A549 (cell line): ENCODE measurements at regions not wholly inside any gene's neighbourhood (a gene's known extent, or its start where the extent isn't known, plus 50 kb on each side); places are given as distances from the start of the nearest gene placed in this dataset.

Source experiments
- ATAC-seq, 2 experiments: fragments of 200-7000 bp in 1 of 2; fragments of >200 bp in 1 of 2; cut with Nextera tagmentation in 1 of 2; cut with Tn5 transposase in 1 of 2; 3 replicates each; pipeline versions ENCODE4 v1.8.0 to v1.9.1; 2018 to 2020; ENCODE audit warnings: mild to moderate bottlenecking in 1 of 2, moderate library complexity in 1 of 2
- CTCF ChIA-PET: fragments of 300-600 bp; sonication (Branson Sonifier 250); formaldehyde crosslinking; extraction: SDS; loops from one replicate; lab custom pipeline; 2021; ENCODE audit warnings: antibody characterized with exemption, inconsistent platforms; lab: Yijun Ruan, JAX
- POLR2A ChIA-PET: fragments of 350-600 bp; formaldehyde crosslinking; extraction: SDS; loops from one replicate; lab custom pipeline; 2021; ENCODE audit warnings: antibody characterized with exemption, inconsistent platforms; lab: Yijun Ruan, JAX
- DNase-seq, 2 experiments: peaks; one replicate each; pipeline versions ENCODE4 v3.0.0 to v3.0.0-alpha.2; 2011 to 2016; ENCODE audit warnings: low read depth in 1 of 2, low spot score in 1 of 2
- FAIRE-seq: peaks from 2 replicates; lab custom pipeline; 2011; peaks lifted over from hg19 to GRCh38; lab: Jason Lieb, UNC
- H3K27ac ChIP-seq, 2 experiments: fragments of >200 bp; sonication (Bioruptor Twin); formaldehyde crosslinking; 3 replicates each; pipeline ENCODE4 v1.5.1; 2016 to 2017
- H3K4me1 ChIP-seq: fragments of >200 bp; sonication (Bioruptor Twin); formaldehyde crosslinking; 3 replicates; pipeline ENCODE4 v1.6.1; 2016
- H3K4me2 ChIP-seq: fragments of >200 bp; sonication (Bioruptor Twin); formaldehyde crosslinking; 3 replicates; pipeline ENCODE4 v1.6.1; 2016
- H3K4me3 ChIP-seq: fragments of >200 bp; sonication (Bioruptor Twin); formaldehyde crosslinking; 3 replicates; pipeline ENCODE4 v1.5.1; 2016
- H3K9me3 ChIP-seq: fragments of >200 bp; sonication (Bioruptor Twin); formaldehyde crosslinking; 3 replicates; pipeline ENCODE4 v1.6.1; 2016
- EHF ChIP-seq: fragments of 250-450 bp; sonication (Bioruptor Pico); IDR thresholded peaks from 2 replicates; pipeline ENCODE4 v1.5.0; 2020; ENCODE audit warnings: mild to moderate bottlenecking
- EP300 ChIP-seq, 2 experiments: fragments of >200 bp; sonication (Bioruptor Twin); formaldehyde crosslinking; IDR thresholded peaks; 2 replicates in 1 of 2; 3 replicates in 1 of 2; pipeline ENCODE4 v1.6.1; 2016 to 2017
- FOSB ChIP-seq: fragments of 250-450 bp; sonication (Bioruptor Pico); IDR thresholded peaks from 2 replicates; pipeline ENCODE4 v1.5.0; 2020; ENCODE audit warnings: mild to moderate bottlenecking, moderate library complexity
- FOSL2 ChIP-seq, 2 experiments: fragments of 450-650 bp in 1 of 2; fragments of >200 bp in 1 of 2; sonication (Bioruptor Twin) in 1 of 2; formaldehyde crosslinking; IDR thresholded peaks; 2 replicates each; pipeline versions ENCODE4 v1.5.0 to v1.6.1; 2016 to 2020; ENCODE audit warnings: mild to moderate bottlenecking in 1 of 2, moderate library complexity in 1 of 2
- HDAC2 ChIP-seq: fragments of 200-600 bp; sonication (generic); IDR thresholded peaks from 2 replicates; pipeline ENCODE4 v1.6.1; 2016
- KDM5A ChIP-seq: fragments of 200-600 bp; sonication (generic); IDR thresholded peaks from 2 replicates; pipeline ENCODE4 v1.6.1; 2016; ENCODE audit warnings: antibody characterized with exemption, mild to moderate bottlenecking
- MAX ChIP-seq: IDR thresholded peaks from 2 replicates; pipeline ENCODE4 v1.6.1; 2012
- MAZ ChIP-seq: fragments of 150-350 bp; IDR thresholded peaks from 2 replicates; pipeline ENCODE4 v1.6.1; 2014; ENCODE audit warnings: antibody characterized with exemption, low read depth, low read length, borderline replicate concordance
- MYC ChIP-seq: IDR thresholded peaks from 2 replicates; pipeline ENCODE4 v1.6.1; 2012; ENCODE audit warnings: mild to moderate bottlenecking, inconsistent platforms, low read length, improper control_type of control experiment, borderline replicate concordance
- NPAS2 ChIP-seq: fragments of 250-450 bp; sonication (Bioruptor Pico); IDR thresholded peaks from 2 replicates; pipeline ENCODE4 v1.8.0; 2022; ENCODE audit warnings: mild to moderate bottlenecking, moderate library complexity, borderline replicate concordance
- PHF8 ChIP-seq: fragments of 200-600 bp; sonication (generic); IDR thresholded peaks from 2 replicates; pipeline ENCODE4 v1.6.1; 2016; ENCODE audit warnings: low read depth, mild to moderate bottlenecking, antibody characterized with exemption, moderate library complexity, borderline replicate concordance
- POLR2A ChIP-seq: IDR thresholded peaks from 2 replicates; pipeline ENCODE4 v1.6.1; 2012; ENCODE audit warnings: mild to moderate bottlenecking, low read length
- RARB ChIP-seq: fragments of 250-450 bp; sonication (Bioruptor Pico); IDR thresholded peaks from 2 replicates; pipeline ENCODE4 v1.8.0; 2021; ENCODE audit warnings: mild to moderate bottlenecking, moderate library complexity
- RNF2 ChIP-seq: fragments of 200-600 bp; sonication (generic); IDR thresholded peaks from 2 replicates; pipeline ENCODE4 v1.6.1; 2016; ENCODE audit warnings: low read depth, mild to moderate bottlenecking, antibody characterized with exemption, moderate library complexity, borderline replicate concordance
- ZFP36 ChIP-seq: fragments of 450-650 bp; IDR thresholded peaks from 2 replicates; pipeline ENCODE4 v1.6.1; 2014; ENCODE audit warnings: borderline replicate concordance; ENCODE audit not compliant: partially characterized antibody
- ZNF302 ChIP-seq: fragments of 250-450 bp; sonication (Bioruptor Pico); IDR thresholded peaks from 2 replicates; pipeline ENCODE4 v1.9.0; 2021; ENCODE audit warnings: inconsistent platforms, mild to moderate bottlenecking, moderate library complexity
- WGBS: methylation state at CpG from one replicate; pipeline ENCODE4 v1.1.6; 2017; ENCODE audit errors: missing lambda C conversion rate; 5-methylcytosine and 5-hydroxymethylcytosine counted together
- TF ChIP-seq, protein P1 (sequence below): fragments of >200 bp; sonication (Bioruptor Twin); formaldehyde crosslinking; IDR thresholded peaks from 3 replicates; pipeline ENCODE4 v1.5.1; 2016
- TF ChIP-seq, protein P2 (sequence below): fragments of 250-450 bp; sonication (Bioruptor Pico); IDR thresholded peaks from 2 replicates; pipeline ENCODE4 v1.5.0; 2021; ENCODE audit warnings: mild to moderate bottlenecking, moderate library complexity, borderline replicate concordance
- TF ChIP-seq, protein P3 (sequence below): fragments of >200 bp; sonication (Bioruptor Twin); formaldehyde crosslinking; IDR thresholded peaks from 3 replicates; pipeline ENCODE4 v1.6.1; 2016

DNA sequence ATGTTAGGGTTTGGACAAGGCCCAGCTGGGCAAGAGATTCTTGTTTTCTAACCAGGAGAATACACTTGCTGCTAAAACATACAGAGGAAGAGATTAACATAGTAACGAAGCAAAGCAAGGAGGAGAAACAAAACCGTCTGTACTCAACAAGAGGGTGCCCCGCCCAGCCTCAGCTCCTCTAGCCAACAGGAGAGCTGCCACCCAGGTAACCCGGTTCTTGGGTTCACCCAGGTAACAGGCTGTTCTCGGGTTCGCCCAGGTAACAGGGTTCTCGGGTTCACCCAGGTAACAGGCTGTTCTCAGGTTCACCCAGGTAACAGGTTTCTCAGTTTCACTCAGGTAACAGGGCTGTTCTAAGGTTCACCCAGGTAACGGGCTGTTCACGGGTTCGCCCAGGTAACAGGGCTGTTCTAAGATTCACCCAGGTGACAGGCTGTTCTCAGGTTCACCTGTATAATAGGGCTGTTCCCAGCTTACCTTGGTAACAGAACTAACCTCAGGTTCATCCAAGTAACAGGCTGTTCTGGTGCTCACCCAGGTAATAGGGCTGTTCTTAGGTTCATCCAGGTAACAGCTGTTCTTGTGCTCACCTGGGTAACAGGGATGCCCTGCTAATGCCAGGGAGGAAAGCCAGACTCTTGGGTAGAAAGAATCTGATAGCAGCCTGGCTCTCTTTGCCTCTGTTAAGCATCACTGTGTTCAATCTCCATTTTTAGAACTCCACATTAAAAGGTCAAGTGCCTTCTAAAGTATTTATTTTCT lies 271.6 kb downstream of the SYK start (continued):
- no peak for TF ChIP-seq MAZ
- TF ChIP-seq EP300 (IDR thresholded peaks at IDR 0.05), result no peak

GRCh38 chr9:91073811-91074771 lies 272.5 kb downstream of the SYK start:
- ATAC-seq (no peak), DNase-seq (no peak), FAIRE-seq (no peak)
- CTCF ChIA-PET, result interaction anchor here (1.2 to 2.2 kb wide), 3 partner anchors 15 to 353 kb away, joined by 4 to 7 read pairs (median 6); no protein-coding TSS in a partner anchor
- H3K9me3 ChIP-seq, result no peaks in the 10 kb centered on the region
- H3K4me2 ChIP-seq, result no peak overlapping the region
- H3K27ac ChIP-seq, result no peak overlapping the region
- no peak overlapping the region for H3K4me3 ChIP-seq
- H3K4me1 ChIP-seq, result peaks cover 11% of the 10 kb centered on the region; the same call in 2 of the 3 replicates
- 85% methylated on average over 14 of the region's 14 CpGs for WGBS
- TF ChIP-seq NPAS2 (CRISPR knock-in tag) (no peak), HDAC2 (no peak), RNF2 (no peak), EP300 (IDR thresholded peaks at IDR 0.05) (no peak), PHF8 (no peak), FOSL2 (IDR thresholded peaks at IDR 0.05) (no peak), FOSL2 (CRISPR knock-in tag; IDR thresholded peaks at IDR 0.05) (no peak), MAX (no peak), FOSB (CRISPR knock-in tag) (no peak), RARB (CRISPR knock-in tag) (no peak), MYC (no peak), KDM5A (no peak), ZNF302 (CRISPR knock-in tag) (no peak), ZFP36 (no peak), POLR2A (no peak), EHF (CRISPR knock-in tag) (no peak)
- TF ChIP-seq, protein P1, sequence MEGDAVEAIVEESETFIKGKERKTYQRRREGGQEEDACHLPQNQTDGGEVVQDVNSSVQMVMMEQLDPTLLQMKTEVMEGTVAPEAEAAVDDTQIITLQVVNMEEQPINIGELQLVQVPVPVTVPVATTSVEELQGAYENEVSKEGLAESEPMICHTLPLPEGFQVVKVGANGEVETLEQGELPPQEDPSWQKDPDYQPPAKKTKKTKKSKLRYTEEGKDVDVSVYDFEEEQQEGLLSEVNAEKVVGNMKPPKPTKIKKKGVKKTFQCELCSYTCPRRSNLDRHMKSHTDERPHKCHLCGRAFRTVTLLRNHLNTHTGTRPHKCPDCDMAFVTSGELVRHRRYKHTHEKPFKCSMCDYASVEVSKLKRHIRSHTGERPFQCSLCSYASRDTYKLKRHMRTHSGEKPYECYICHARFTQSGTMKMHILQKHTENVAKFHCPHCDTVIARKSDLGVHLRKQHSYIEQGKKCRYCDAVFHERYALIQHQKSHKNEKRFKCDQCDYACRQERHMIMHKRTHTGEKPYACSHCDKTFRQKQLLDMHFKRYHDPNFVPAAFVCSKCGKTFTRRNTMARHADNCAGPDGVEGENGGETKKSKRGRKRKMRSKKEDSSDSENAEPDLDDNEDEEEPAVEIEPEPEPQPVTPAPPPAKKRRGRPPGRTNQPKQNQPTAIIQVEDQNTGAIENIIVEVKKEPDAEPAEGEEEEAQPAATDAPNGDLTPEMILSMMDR, result no peak
- TF ChIP-seq, protein P2, sequence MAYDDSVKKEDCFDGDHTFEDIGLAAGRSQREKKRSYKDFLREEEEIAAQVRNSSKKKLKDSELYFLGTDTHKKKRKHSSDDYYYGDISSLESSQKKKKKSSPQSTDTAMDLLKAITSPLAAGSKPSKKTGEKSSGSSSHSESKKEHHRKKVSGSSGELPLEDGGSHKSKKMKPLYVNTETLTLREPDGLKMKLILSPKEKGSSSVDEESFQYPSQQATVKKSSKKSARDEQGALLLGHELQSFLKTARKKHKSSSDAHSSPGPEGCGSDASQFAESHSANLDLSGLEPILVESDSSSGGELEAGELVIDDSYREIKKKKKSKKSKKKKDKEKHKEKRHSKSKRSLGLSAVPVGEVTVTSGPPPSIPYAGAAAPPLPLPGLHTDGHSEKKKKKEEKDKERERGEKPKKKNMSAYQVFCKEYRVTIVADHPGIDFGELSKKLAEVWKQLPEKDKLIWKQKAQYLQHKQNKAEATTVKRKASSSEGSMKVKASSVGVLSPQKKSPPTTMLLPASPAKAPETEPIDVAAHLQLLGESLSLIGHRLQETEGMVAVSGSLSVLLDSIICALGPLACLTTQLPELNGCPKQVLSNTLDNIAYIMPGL, result no peak
- TF ChIP-seq, protein P3, sequence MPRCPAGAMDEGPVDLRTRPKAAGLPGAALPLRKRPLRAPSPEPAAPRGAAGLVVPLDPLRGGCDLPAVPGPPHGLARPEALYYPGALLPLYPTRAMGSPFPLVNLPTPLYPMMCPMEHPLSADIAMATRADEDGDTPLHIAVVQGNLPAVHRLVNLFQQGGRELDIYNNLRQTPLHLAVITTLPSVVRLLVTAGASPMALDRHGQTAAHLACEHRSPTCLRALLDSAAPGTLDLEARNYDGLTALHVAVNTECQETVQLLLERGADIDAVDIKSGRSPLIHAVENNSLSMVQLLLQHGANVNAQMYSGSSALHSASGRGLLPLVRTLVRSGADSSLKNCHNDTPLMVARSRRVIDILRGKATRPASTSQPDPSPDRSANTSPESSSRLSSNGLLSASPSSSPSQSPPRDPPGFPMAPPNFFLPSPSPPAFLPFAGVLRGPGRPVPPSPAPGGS, result no peak
- POLR2A ChIA-PET, result no interaction called here
